ENCODE measurements at regions not wholly inside any gene's neighbourhood (a gene's known extent, or its start where the extent isn't known, plus 50 kb on each side); places are given as distances from the start of the nearest gene placed in this dataset.

DNA sequence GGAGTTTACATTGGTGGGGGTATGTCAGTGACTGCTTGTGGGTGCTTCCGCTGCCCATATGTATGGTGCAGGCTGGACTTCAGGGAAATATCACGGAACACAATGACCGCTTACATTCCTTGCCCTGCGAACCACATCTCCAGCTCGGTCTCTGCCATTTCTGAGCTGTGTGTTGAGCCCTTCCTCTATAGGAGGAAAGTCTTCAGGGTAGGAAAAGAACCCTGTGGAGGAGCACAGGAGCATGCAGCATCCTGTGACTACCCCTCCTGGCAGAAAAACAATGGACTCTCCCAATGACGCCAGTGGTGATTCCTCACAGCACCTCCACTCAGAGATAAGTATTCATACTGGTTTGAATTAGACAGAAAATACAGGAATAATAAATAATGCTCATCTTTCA is 276.8 kb upstream of the MAP3K1 start:
- Histone ChIP-seq H3K4me3 (ENCODE audit: low read length) (no peak overlapping the region), H3K9ac (ENCODE audit: low read length) (no peak overlapping the region), H3K9me3 (ENCODE audit: control insufficient read depth, low read length) (no peaks in the 10 kb centered on the region), H3K4me1 (ENCODE audit: control insufficient read depth, insufficient read depth, low read length) (peaks cover 14% of the 10 kb centered on the region), H3K27me3 (ENCODE audit: control insufficient read depth, insufficient read depth, low read length) (no peaks in the 10 kb centered on the region), H3K36me3 (ENCODE audit: control insufficient read depth, insufficient read depth, low read length) (no peaks in the 10 kb centered on the region)

GRCh38 chr5:56535347-56535746 is 280.0 kb upstream of the MAP3K1 start:
- no peaks in the 10 kb centered on the region for H3K36me3 ChIP-seq (ENCODE audit: control insufficient read depth, insufficient read depth, low read length)
- H3K4me1 ChIP-seq (ENCODE audit: control insufficient read depth, insufficient read depth, low read length) = peaks cover 22% of the 10 kb centered on the region
- H3K4me3 ChIP-seq (ENCODE audit: low read length) = no peak overlapping the region
- H3K9me3 ChIP-seq (ENCODE audit: control insufficient read depth, low read length) = no peaks in the 10 kb centered on the region
- H3K27me3 ChIP-seq (ENCODE audit: control insufficient read depth, insufficient read depth, low read length) = no peaks in the 10 kb centered on the region
- H3K9ac ChIP-seq (ENCODE audit: low read length) = no peak overlapping the region

GRCh38 chr5:56534102-56534829 is 281.1 kb upstream of the MAP3K1 start:
- no peak overlapping the region for H3K9ac ChIP-seq (ENCODE audit: low read length)
- no peak overlapping the region for H3K4me3 ChIP-seq (ENCODE audit: low read length)
- H3K27me3 ChIP-seq (ENCODE audit: control insufficient read depth, insufficient read depth, low read length) = no peaks in the 10 kb centered on the region
- H3K9me3 ChIP-seq (ENCODE audit: control insufficient read depth, low read length) = no peaks in the 10 kb centered on the region
- no peaks in the 10 kb centered on the region for H3K36me3 ChIP-seq (ENCODE audit: control insufficient read depth, insufficient read depth, low read length)
- peaks cover 22% of the 10 kb centered on the region for H3K4me1 ChIP-seq (ENCODE audit: control insufficient read depth, insufficient read depth, low read length)

GRCh38 chr5:56532466-56532865 is 282.9 kb upstream of the MAP3K1 start:
- H3K27me3 ChIP-seq (ENCODE audit: control insufficient read depth, insufficient read depth, low read length) = no peaks in the 10 kb centered on the region
- H3K36me3 ChIP-seq (ENCODE audit: control insufficient read depth, insufficient read depth, low read length) = no peaks in the 10 kb centered on the region
- no peak overlapping the region for H3K9ac ChIP-seq (ENCODE audit: low read length)
- no peaks in the 10 kb centered on the region for H3K9me3 ChIP-seq (ENCODE audit: control insufficient read depth, low read length)
- H3K4me1 ChIP-seq (ENCODE audit: control insufficient read depth, insufficient read depth, low read length) = peaks cover 25% of the 10 kb centered on the region
- no peak overlapping the region for H3K4me3 ChIP-seq (ENCODE audit: low read length)

- Histone ChIP-seq H3K4me3 (ENCODE audit: low read length) (no peak overlapping the region), H3K36me3 (ENCODE audit: control insufficient read depth, insufficient read depth, low read length) (no peaks in the 10 kb centered on the region), H3K9ac (ENCODE audit: low read length) (no peak overlapping the region), H3K27me3 (ENCODE audit: control insufficient read depth, insufficient read depth, low read length) (no peaks in the 10 kb centered on the region), H3K4me1 (ENCODE audit: control insufficient read depth, insufficient read depth, low read length) (peaks cover 43% of the 10 kb centered on the region), H3K9me3 (ENCODE audit: control insufficient read depth, low read length) (no peaks in the 10 kb centered on the region)
Observed at GRCh38 chr5:56530626-56531138, 284.7 kb upstream of the MAP3K1 start.

GRCh38 chr5:56529666-56530430 is 285.5 kb upstream of the MAP3K1 start:
- H3K27me3 ChIP-seq (ENCODE audit: control insufficient read depth, insufficient read depth, low read length) = no peaks in the 10 kb centered on the region
- H3K9ac ChIP-seq (ENCODE audit: low read length) = no peak overlapping the region
- H3K36me3 ChIP-seq (ENCODE audit: control insufficient read depth, insufficient read depth, low read length) = no peaks in the 10 kb centered on the region
- no peaks in the 10 kb centered on the region for H3K9me3 ChIP-seq (ENCODE audit: control insufficient read depth, low read length)
- no peak overlapping the region for H3K4me3 ChIP-seq (ENCODE audit: low read length)
- peaks cover 50% of the 10 kb centered on the region for H3K4me1 ChIP-seq (ENCODE audit: control insufficient read depth, insufficient read depth, low read length)

DNA sequence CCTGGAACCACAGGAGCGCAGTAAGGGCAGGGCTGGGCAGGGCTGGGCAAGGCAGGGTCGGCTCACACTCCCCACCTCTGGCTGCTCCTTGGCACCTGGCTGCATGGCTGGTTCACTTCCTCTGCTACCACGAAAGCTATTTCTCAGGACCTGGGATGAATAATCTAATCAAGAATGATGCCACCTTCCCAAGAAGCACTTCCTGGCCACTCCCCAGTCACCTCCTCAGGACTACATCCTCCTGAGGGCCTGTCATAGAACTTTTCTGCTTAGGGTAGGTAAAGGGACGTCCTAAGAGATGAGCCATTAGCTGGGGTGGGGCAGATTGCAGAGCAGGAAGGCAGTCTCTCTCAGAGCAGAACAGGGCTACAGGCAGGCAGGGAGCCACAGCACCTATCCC is 288.2 kb upstream of the MAP3K1 start:
- no peak overlapping the region for H3K9ac ChIP-seq (ENCODE audit: low read length)
- no peaks in the 10 kb centered on the region for H3K36me3 ChIP-seq (ENCODE audit: control insufficient read depth, insufficient read depth, low read length)
- peaks cover 44% of the 10 kb centered on the region for H3K4me1 ChIP-seq (ENCODE audit: control insufficient read depth, insufficient read depth, low read length)
- H3K27me3 ChIP-seq (ENCODE audit: control insufficient read depth, insufficient read depth, low read length) = no peaks in the 10 kb centered on the region
- no peaks in the 10 kb centered on the region for H3K9me3 ChIP-seq (ENCODE audit: control insufficient read depth, low read length)
- H3K4me3 ChIP-seq (ENCODE audit: low read length) = no peak overlapping the region

GRCh38 chr5:56525113-56525512 is 290.2 kb upstream of the MAP3K1 start:
- H3K27me3 ChIP-seq (ENCODE audit: control insufficient read depth, insufficient read depth, low read length) = no peaks in the 10 kb centered on the region
- peaks cover 38% of the 10 kb centered on the region for H3K4me1 ChIP-seq (ENCODE audit: control insufficient read depth, insufficient read depth, low read length)
- no peaks in the 10 kb centered on the region for H3K9me3 ChIP-seq (ENCODE audit: control insufficient read depth, low read length)
- no peak overlapping the region for H3K4me3 ChIP-seq (ENCODE audit: low read length)
- no peaks in the 10 kb centered on the region for H3K36me3 ChIP-seq (ENCODE audit: control insufficient read depth, insufficient read depth, low read length)
- H3K9ac ChIP-seq (ENCODE audit: low read length) = no peak overlapping the region

- H3K27me3 ChIP-seq (ENCODE audit: control insufficient read depth, insufficient read depth, low read length) = no peaks in the 10 kb centered on the region
- H3K9ac ChIP-seq (ENCODE audit: low read length) = no peak overlapping the region
- peaks cover 38% of the 10 kb centered on the region for H3K4me1 ChIP-seq (ENCODE audit: control insufficient read depth, insufficient read depth, low read length)
- no peaks in the 10 kb centered on the region for H3K9me3 ChIP-seq (ENCODE audit: control insufficient read depth, low read length)
- no peaks in the 10 kb centered on the region for H3K36me3 ChIP-seq (ENCODE audit: control insufficient read depth, insufficient read depth, low read length)
- H3K4me3 ChIP-seq (ENCODE audit: low read length) = no peak overlapping the region
Observed at GRCh38 chr5:56523790-56524575, 290.9 kb upstream of the ANKRD55 start.

DNA sequence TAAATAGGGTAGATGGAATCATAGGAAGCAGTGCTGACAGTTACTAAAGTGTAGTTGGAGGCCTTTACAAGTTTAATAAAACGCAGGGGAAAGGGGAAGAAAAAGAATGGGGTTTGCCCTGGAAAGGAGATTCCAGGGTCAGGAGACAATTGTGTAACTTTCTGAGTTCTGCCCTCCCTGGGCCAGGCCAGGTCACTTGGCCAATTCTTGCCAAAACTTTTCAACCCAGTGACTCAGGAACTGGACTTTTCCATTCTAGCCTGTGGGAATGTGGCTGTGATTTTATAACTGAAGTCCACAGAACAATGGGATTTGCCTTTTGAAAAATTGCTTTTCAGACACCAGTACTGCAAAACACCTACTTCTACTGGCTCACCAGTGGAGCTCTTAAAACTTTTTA is 289.8 kb upstream of the ANKRD55 start:
- H3K27me3 ChIP-seq (ENCODE audit: control insufficient read depth, insufficient read depth, low read length) = no peaks in the 10 kb centered on the region
- no peaks in the 10 kb centered on the region for H3K9me3 ChIP-seq (ENCODE audit: control insufficient read depth, low read length)
- H3K4me1 ChIP-seq (ENCODE audit: control insufficient read depth, insufficient read depth, low read length) = peaks cover 38% of the 10 kb centered on the region
- no peaks in the 10 kb centered on the region for H3K36me3 ChIP-seq (ENCODE audit: control insufficient read depth, insufficient read depth, low read length)
- no peak overlapping the region for H3K9ac ChIP-seq (ENCODE audit: low read length)
- no peak overlapping the region for H3K4me3 ChIP-seq (ENCODE audit: low read length)

DNA sequence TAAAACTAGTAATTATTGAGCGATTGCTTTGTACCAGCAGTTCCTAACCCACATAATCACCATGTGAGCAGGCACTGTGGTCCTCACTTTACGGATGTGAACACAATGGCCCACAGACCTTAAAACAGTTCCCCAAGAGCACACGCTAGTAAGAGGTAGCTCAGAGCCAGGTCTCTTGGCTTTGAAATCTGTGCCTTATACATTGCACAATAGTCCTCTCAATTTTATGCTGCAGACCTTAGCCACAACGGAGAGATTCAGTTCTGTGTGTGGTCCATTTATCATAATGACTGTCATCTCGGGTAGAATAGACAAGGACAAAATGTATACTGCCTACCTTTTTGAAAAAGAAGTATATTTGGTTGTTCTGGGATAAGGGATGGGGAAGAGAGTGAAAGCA is 289.0 kb upstream of the ANKRD55 start:
- Histone ChIP-seq H3K9me3 (ENCODE audit: control insufficient read depth, low read length) (no peaks in the 10 kb centered on the region), H3K4me3 (ENCODE audit: low read length) (no peak overlapping the region), H3K4me1 (ENCODE audit: control insufficient read depth, insufficient read depth, low read length) (peaks cover 35% of the 10 kb centered on the region), H3K27me3 (ENCODE audit: control insufficient read depth, insufficient read depth, low read length) (no peaks in the 10 kb centered on the region), H3K9ac (ENCODE audit: low read length) (no peak overlapping the region), H3K36me3 (ENCODE audit: control insufficient read depth, insufficient read depth, low read length) (no peaks in the 10 kb centered on the region)

Data from mucosa of stomach (tissue), 1 donor.